ENCODE measurements at regions not wholly inside any gene's neighbourhood (a gene's known extent, or its start where the extent isn't known, plus 50 kb on each side); places are given as distances from the start of the nearest gene placed in this dataset.

GRCh38 chr15:56868170-56868569 lies 50.3 kb upstream of the TCF12 start:
- TF ChIP-seq CTCF (IDR thresholded peaks at IDR 0.05): no peak

GRCh38 chr15:56866803-56867202 lies 51.6 kb upstream of the TCF12 start:
- TF ChIP-seq CTCF (IDR thresholded peaks at IDR 0.05): no peak

GRCh38 chr15:56857828-56858227 lies 60.6 kb upstream of the TCF12 start:
- no peak for TF ChIP-seq CTCF (IDR thresholded peaks at IDR 0.05)

- TF ChIP-seq CTCF (IDR thresholded peaks at IDR 0.05): no peak
Measured at GRCh38 chr15:56856934-56857333, 61.5 kb upstream of the TCF12 start.

GRCh38 chr15:56844892-56845291 lies 73.6 kb upstream of the TCF12 start:
- TF ChIP-seq CTCF (IDR thresholded peaks at IDR 0.05): no peak

- TF ChIP-seq CTCF (IDR thresholded peaks at IDR 0.05): no peak
Measured at GRCh38 chr15:56844471-56844870, 74.0 kb upstream of the TCF12 start.

GRCh38 chr15:56839641-56840040 lies 78.8 kb upstream of the TCF12 start:
- TF ChIP-seq CTCF (IDR thresholded peaks at IDR 0.05): no peak

GRCh38 chr15:56839099-56839498 lies 79.3 kb upstream of the TCF12 start:
- no peak for TF ChIP-seq CTCF (IDR thresholded peaks at IDR 0.05)
